GM12873 (cell line): ENCODE measurements at regions not wholly inside any gene's neighbourhood (a gene's known extent, or its start where the extent isn't known, plus 50 kb on each side); places are given as distances from the start of the nearest gene placed in this dataset.

Source experiments
- TF ChIP-seq, protein P1 (sequence below): IDR thresholded peaks from 2 replicates; pipeline ENCODE4 v1.5.1; 2012; ENCODE audit warnings: low read depth, mild to moderate bottlenecking, moderate library complexity, low read length, control low read depth; ENCODE audit not compliant: insufficient read depth; ENCODE audit errors: missing control alignments

DNA sequence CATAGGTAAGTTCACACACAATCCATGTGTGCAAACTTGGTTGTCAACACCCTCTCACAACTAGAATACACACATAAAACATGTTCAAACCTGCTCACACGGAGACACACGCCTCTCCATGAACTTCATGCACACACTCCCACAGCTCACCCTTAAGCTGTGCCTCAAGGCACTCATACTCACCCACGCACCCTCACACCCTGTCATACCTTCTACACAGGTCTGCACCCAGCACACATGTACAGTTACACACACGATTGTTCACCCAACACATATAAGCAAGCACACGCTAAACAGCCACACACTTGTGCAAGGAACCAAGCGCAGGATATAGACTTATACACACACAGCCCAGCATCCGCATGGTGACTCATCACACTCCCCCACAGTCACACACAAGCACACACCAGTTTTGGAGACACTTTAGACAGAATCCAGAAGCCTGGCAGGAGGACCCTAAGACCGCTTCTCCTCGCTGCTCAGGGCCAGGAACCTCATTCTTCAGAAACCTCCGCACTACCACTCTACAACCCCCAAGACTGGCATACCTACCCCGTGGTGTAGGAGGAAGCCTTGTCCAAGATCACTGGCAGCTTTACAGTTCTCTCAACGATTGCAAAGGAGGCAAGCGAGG, 58.7 kb upstream of the ZC3H12A start:
- TF ChIP-seq, protein P1, sequence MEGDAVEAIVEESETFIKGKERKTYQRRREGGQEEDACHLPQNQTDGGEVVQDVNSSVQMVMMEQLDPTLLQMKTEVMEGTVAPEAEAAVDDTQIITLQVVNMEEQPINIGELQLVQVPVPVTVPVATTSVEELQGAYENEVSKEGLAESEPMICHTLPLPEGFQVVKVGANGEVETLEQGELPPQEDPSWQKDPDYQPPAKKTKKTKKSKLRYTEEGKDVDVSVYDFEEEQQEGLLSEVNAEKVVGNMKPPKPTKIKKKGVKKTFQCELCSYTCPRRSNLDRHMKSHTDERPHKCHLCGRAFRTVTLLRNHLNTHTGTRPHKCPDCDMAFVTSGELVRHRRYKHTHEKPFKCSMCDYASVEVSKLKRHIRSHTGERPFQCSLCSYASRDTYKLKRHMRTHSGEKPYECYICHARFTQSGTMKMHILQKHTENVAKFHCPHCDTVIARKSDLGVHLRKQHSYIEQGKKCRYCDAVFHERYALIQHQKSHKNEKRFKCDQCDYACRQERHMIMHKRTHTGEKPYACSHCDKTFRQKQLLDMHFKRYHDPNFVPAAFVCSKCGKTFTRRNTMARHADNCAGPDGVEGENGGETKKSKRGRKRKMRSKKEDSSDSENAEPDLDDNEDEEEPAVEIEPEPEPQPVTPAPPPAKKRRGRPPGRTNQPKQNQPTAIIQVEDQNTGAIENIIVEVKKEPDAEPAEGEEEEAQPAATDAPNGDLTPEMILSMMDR = no peak

DNA sequence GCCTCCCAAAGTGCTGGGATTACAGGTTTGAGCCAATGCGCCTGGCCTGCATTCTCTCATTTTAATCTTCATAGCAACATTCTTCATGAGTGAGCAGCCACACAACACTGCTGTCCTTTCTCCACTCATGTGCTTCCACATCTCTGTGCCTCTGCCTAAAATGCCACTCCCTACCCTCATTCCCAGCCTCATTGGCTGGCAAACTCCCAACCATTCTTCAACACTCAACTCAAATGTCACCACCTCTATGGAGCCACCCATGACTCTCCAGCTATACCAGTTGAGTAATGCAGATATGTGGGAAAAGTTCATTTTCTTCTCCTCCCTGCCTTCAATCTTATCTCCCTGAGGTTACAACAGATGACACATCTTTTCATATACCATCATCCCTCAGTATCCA, 53.9 kb upstream of the ZC3H12A start:
- TF ChIP-seq, protein P1 = no peak

DNA sequence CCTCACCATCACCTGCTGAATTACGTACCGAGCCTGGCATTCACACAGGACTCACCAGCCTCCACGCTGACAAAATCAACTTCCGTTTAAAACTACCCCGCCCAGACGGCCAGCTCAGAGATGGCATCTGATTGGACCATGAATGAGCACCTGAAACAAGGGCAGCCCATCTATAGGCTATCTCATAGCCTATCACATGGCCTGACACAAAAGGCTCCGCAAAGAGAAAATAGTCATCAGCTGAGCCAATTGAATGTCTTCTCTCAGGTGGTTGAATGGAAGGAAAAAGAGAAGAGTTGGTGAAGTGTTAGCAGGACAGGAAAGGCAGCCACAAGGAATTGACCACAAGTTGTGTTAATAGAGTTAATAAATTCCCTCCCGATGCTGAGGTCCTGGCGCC, 50.6 kb upstream of the ZC3H12A start:
- TF ChIP-seq, protein P1 = no peak

DNA sequence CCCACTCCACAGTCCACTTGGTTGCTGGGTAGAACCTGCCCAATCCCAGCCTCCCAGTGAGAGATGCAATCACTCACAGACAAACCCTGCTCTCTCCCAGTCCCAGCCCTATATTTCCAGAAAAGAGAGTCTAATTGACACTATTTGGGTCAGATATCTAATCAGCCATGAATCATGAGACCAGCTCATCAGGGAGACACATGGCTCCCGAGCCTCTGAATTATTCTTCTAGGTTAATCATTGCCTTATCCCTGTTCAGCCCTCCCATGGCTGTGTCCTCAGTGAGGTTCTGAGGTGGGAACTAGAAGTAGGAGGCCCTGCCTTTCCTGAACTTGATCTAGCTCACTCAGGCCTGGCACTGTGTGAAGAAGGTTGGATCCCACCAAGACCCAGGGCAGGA, 49.9 kb upstream of the ZC3H12A start:
- TF ChIP-seq, protein P1 = no peak
